ENCODE measurements at regions not wholly inside any gene's neighbourhood (a gene's known extent, or its start where the extent isn't known, plus 50 kb on each side); places are given as distances from the start of the nearest gene placed in this dataset.

GRCh38 chr2:138147796-138148195 lies 183.5 kb downstream of the HNMT start:
- DNase-seq, result no peak

GRCh38 chr2:138155304-138155703 lies 191.0 kb downstream of the HNMT start:
- DNase-seq, result no peak
- no peak for TF ChIP-seq CTCF (IDR thresholded peaks at IDR 0.05)
- no peak overlapping the region for H3K27ac Mint-ChIP-seq
- ChIA-PET POLR2A (no interaction called here), CTCF (interaction anchor here (0.9 kb wide), 1 partner anchor 11 kb away, joined by 3 read pairs; no protein-coding TSS in a partner anchor)
- H3K4me1 Mint-ChIP-seq (ENCODE audit: low read depth), result no peaks in the 10 kb centered on the region
- intact Hi-C loops (cut with micrococcal nuclease), result no loop called here
- ATAC-seq, result no peak
- no peaks in the 10 kb centered on the region for H3K9me3 Mint-ChIP-seq
- H3K27me3 Mint-ChIP-seq, result no peaks in the 10 kb centered on the region
- no peak overlapping the region for H3K4me3 Mint-ChIP-seq
- no peaks in the 10 kb centered on the region for H3K36me3 Mint-ChIP-seq (ENCODE audit: low read depth)

More at GRCh38 chr2:138147796-138148195, 183.5 kb downstream of the HNMT start:
- ChIA-PET POLR2A (no interaction called here), CTCF (no interaction called here)
- no peaks in the 10 kb centered on the region for H3K27me3 Mint-ChIP-seq
- H3K9me3 Mint-ChIP-seq, result peaks cover 2% of the 10 kb centered on the region
- no peaks in the 10 kb centered on the region for H3K4me1 Mint-ChIP-seq (ENCODE audit: low read depth)
- H3K27ac Mint-ChIP-seq, result no peak overlapping the region
- H3K36me3 Mint-ChIP-seq (ENCODE audit: low read depth), result no peaks in the 10 kb centered on the region
- ATAC-seq, result no peak
- intact Hi-C loops (cut with micrococcal nuclease), result no loop called here
- no peak for TF ChIP-seq CTCF (IDR thresholded peaks at IDR 0.05)
- H3K4me3 Mint-ChIP-seq, result no peak overlapping the region

- DNase-seq (no peak), ATAC-seq (no peak)
- Mint-ChIP-seq H3K27ac (no peak overlapping the region), H3K9me3 (no peaks in the 10 kb centered on the region), H3K4me1 (ENCODE audit: low read depth) (no peaks in the 10 kb centered on the region), H3K27me3 (no peaks in the 10 kb centered on the region), H3K36me3 (ENCODE audit: low read depth) (no peaks in the 10 kb centered on the region), H3K4me3 (no peak overlapping the region)
- ChIA-PET POLR2A (no interaction called here), CTCF (no interaction called here)
- intact Hi-C loops (cut with micrococcal nuclease), result no loop called here
- TF ChIP-seq CTCF (IDR thresholded peaks at IDR 0.05), result no peak
These were observed 193.1 kb downstream of the HNMT start for GRCh38 chr2:138157372-138157771.

GRCh38 chr2:138170485-138170884 lies 206.2 kb downstream of the HNMT start:
- Mint-ChIP-seq H3K36me3 (ENCODE audit: low read depth) (no peaks in the 10 kb centered on the region), H3K4me3 (no peak overlapping the region)

GRCh38 chr2:138171244-138171643 lies 207.0 kb downstream of the HNMT start:
- Mint-ChIP-seq H3K9me3 (peaks cover 8% of the 10 kb centered on the region), H3K27me3 (no peaks in the 10 kb centered on the region), H3K4me3 (no peak overlapping the region), H3K36me3 (ENCODE audit: low read depth) (no peaks in the 10 kb centered on the region), H3K27ac (no peak overlapping the region), H3K4me1 (ENCODE audit: low read depth) (no peaks in the 10 kb centered on the region)
- ChIA-PET CTCF (no interaction called here), POLR2A (no interaction called here)
- TF ChIP-seq CTCF (IDR thresholded peaks at IDR 0.05), result no peak
- ATAC-seq (no peak), DNase-seq (no peak)
- intact Hi-C loops (cut with micrococcal nuclease), result no loop called here

More at GRCh38 chr2:138170485-138170884, 206.2 kb downstream of the HNMT start:
- no peak for TF ChIP-seq CTCF (IDR thresholded peaks at IDR 0.05)
- Mint-ChIP-seq H3K27ac (no peak overlapping the region), H3K4me1 (ENCODE audit: low read depth) (no peaks in the 10 kb centered on the region), H3K27me3 (no peaks in the 10 kb centered on the region), H3K9me3 (peaks cover 8% of the 10 kb centered on the region)
- ChIA-PET CTCF (no interaction called here), POLR2A (no interaction called here)
- DNase-seq (no peak), ATAC-seq (no peak)
- intact Hi-C loops (cut with micrococcal nuclease), result no loop called here
